ENCODE measurements at regions not wholly inside any gene's neighbourhood (a gene's known extent, or its start where the extent isn't known, plus 50 kb on each side); places are given as distances from the start of the nearest gene placed in this dataset.

- no peak for TF ChIP-seq RAD21 (conservative IDR thresholded peaks at IDR 0.05)
- TF ChIP-seq SMC3 (conservative IDR thresholded peaks at IDR 0.05; ENCODE audit: poor library complexity), result no peak
- TF ChIP-seq REST (IDR thresholded peaks at IDR 0.05; ENCODE audit: borderline replicate concordance), result no peak
- no peak for TF ChIP-seq POLR2AphosphoS5 (IDR thresholded peaks at IDR 0.05)
- TF ChIP-seq EZH2 (IDR thresholded peaks at IDR 0.05; ENCODE audit: borderline replicate concordance, insufficient read depth, low read length, poor library complexity, severe bottlenecking), result no peak
- no peak for TF ChIP-seq TAF1 (IDR thresholded peaks at IDR 0.05; ENCODE audit: low read depth)
- no peak for TF ChIP-seq MXI1 (conservative IDR thresholded peaks at IDR 0.05; ENCODE audit: poor library complexity, severe bottlenecking)
- no peak for TF ChIP-seq CTCF (IDR thresholded peaks at IDR 0.05; ENCODE audit: poor library complexity, severe bottlenecking)
- no peak for TF ChIP-seq EP300 (conservative IDR thresholded peaks at IDR 0.05; ENCODE audit: poor library complexity, severe bottlenecking)
- Histone ChIP-seq H3K9me2 (ENCODE audit: insufficient read depth, low read length) (no peaks in the 10 kb centered on the region), H3F3A (ENCODE audit: insufficient read depth, low read length, poor library complexity, severe bottlenecking) (no peaks in the 10 kb centered on the region), H4K20me1 (ENCODE audit: insufficient read depth) (no peaks in the 10 kb centered on the region), H3K9ac (ENCODE audit: low read length) (no peak overlapping the region), H3K4me3 (ENCODE audit: low read length) (no peak overlapping the region), H3K4me2 (ENCODE audit: low read length) (no peak overlapping the region), H3K9me3 (ENCODE audit: low read length) (no peaks in the 10 kb centered on the region), H3K27me3 (ENCODE audit: insufficient read depth, low read depth, low read length) (no peaks in the 10 kb centered on the region), H3K36me3 (ENCODE audit: insufficient read depth, low read length) (no peaks in the 10 kb centered on the region), H2AFZ (ENCODE audit: low read depth, low read length) (no peak overlapping the region), H3K27ac (ENCODE audit: low read length) (no peak overlapping the region), H3K79me2 (replicated peaks; ENCODE audit: insufficient read depth, low read length) (no peaks in the 10 kb centered on the region)
Measured at GRCh38 chr6:153218184-153218792, 87.2 kb upstream of the RGS17 start.

GRCh38 chr6:153216789-153217188 lies 85.7 kb upstream of the RGS17 start:
- no peak for TF ChIP-seq TAF1 (IDR thresholded peaks at IDR 0.05; ENCODE audit: low read depth)
- no peak for TF ChIP-seq EZH2 (IDR thresholded peaks at IDR 0.05; ENCODE audit: borderline replicate concordance, insufficient read depth, low read length, poor library complexity, severe bottlenecking)
- no peak for TF ChIP-seq MXI1 (conservative IDR thresholded peaks at IDR 0.05; ENCODE audit: poor library complexity, severe bottlenecking)
- no peak for TF ChIP-seq EP300 (conservative IDR thresholded peaks at IDR 0.05; ENCODE audit: poor library complexity, severe bottlenecking)
- TF ChIP-seq REST (IDR thresholded peaks at IDR 0.05; ENCODE audit: borderline replicate concordance), result no peak
- no peak for TF ChIP-seq POLR2AphosphoS5 (IDR thresholded peaks at IDR 0.05)
- TF ChIP-seq CTCF (IDR thresholded peaks at IDR 0.05; ENCODE audit: poor library complexity, severe bottlenecking), result no peak
- TF ChIP-seq RAD21 (conservative IDR thresholded peaks at IDR 0.05), result no peak
- no peak for TF ChIP-seq SMC3 (conservative IDR thresholded peaks at IDR 0.05; ENCODE audit: poor library complexity)
- no peak overlapping the region for H3K4me3 ChIP-seq (ENCODE audit: low read length)
- H3K27me3 ChIP-seq (ENCODE audit: insufficient read depth, low read depth, low read length), result no peaks in the 10 kb centered on the region
- H3K9me3 ChIP-seq (ENCODE audit: low read length), result no peaks in the 10 kb centered on the region
- no peak overlapping the region for H3K27ac ChIP-seq (ENCODE audit: low read length)
- H4K20me1 ChIP-seq (ENCODE audit: insufficient read depth), result no peaks in the 10 kb centered on the region
- H3K4me2 ChIP-seq (ENCODE audit: low read length), result no peak overlapping the region
- H3F3A ChIP-seq (ENCODE audit: insufficient read depth, low read length, poor library complexity, severe bottlenecking), result no peaks in the 10 kb centered on the region
- H3K79me2 ChIP-seq (replicated peaks; ENCODE audit: insufficient read depth, low read length), result no peaks in the 10 kb centered on the region
- no peaks in the 10 kb centered on the region for H3K36me3 ChIP-seq (ENCODE audit: insufficient read depth, low read length)
- no peak overlapping the region for H3K9ac ChIP-seq (ENCODE audit: low read length)
- no peak overlapping the region for H2AFZ ChIP-seq (ENCODE audit: low read depth, low read length)
- H3K9me2 ChIP-seq (ENCODE audit: insufficient read depth, low read length), result no peaks in the 10 kb centered on the region

Data from neural cell (in vitro differentiated cells).